IMR-90 (cell line): ENCODE measurements at regions not wholly inside any gene's neighbourhood (a gene's known extent, or its start where the extent isn't known, plus 50 kb on each side); places are given as distances from the start of the nearest gene placed in this dataset.

Experiments
- ATAC-seq: fragments of 200-7000 bp; cut with Tn5 transposase; 2 replicates; pipeline ENCODE4 v1.9.1; 2020; ENCODE audit warnings: low read depth, mild to moderate bottlenecking, moderate library complexity
- BruUV-seq: library from RNA; stranded (reverse); fragments of 400-500 nt; replicated peaks from 2 replicates; lab custom pipeline; 2021; lab: Mats Ljungman, UMichigan
- CTCF ChIA-PET: fragments of 300-600 bp; formaldehyde crosslinking; extraction: SDS; loops from one replicate; lab custom pipeline; 2021; ENCODE audit warnings: antibody characterized with exemption; lab: Yijun Ruan, JAX
- POLR2A ChIA-PET: fragments of 300-600 bp; sonication (Branson Sonifier 250); formaldehyde crosslinking; loops from one replicate; lab custom pipeline; 2022; ENCODE audit warnings: antibody characterized with exemption; ENCODE audit not compliant: unreplicated experiment; lab: Charles Lee
- DNase-seq: peaks from one replicate; pipeline ENCODE4 v3.0.0; 2013
- H2AFZ ChIP-seq: replicated peaks from 2 replicates; pipeline ENCODE3; 2013; ENCODE audit warnings: low read length, mild to moderate bottlenecking; ENCODE audit not compliant: poor library complexity
- H2AK5ac ChIP-seq: 2 replicates; pipeline ENCODE4 v1.6.1; 2013; ENCODE audit warnings: low read depth, low read length, inconsistent platforms
- H2AK9ac ChIP-seq: replicated peaks from 2 replicates; pipeline ENCODE3; 2013; ENCODE audit warnings: mild to moderate bottlenecking, low read depth, low read length, moderate library complexity; ENCODE audit not compliant: poor library complexity
- H2BK120ac ChIP-seq: 2 replicates; pipeline ENCODE4 v1.6.1; 2013; ENCODE audit warnings: low read depth, low read length, inconsistent platforms
- H2BK15ac ChIP-seq: 3 replicates; pipeline ENCODE4 v1.6.1; 2013; ENCODE audit warnings: low read depth, low read length, inconsistent platforms
- H2BK20ac ChIP-seq: 2 replicates; pipeline ENCODE4 v1.6.1; 2013; ENCODE audit warnings: low read depth, mild to moderate bottlenecking, inconsistent platforms, low read length, moderate library complexity
- H2BK5ac ChIP-seq: 2 replicates; pipeline ENCODE4 v1.6.1; 2013; ENCODE audit warnings: mild to moderate bottlenecking, low read depth, low read length, inconsistent platforms; ENCODE audit not compliant: poor library complexity, severe bottlenecking
- H3K14ac ChIP-seq: replicated peaks from 2 replicates; pipeline ENCODE4 v1.6.1; 2013; ENCODE audit warnings: low read depth, low read length, inconsistent platforms
- H3K18ac ChIP-seq: 2 replicates; pipeline ENCODE4 v1.6.1; 2013; ENCODE audit warnings: low read depth, low read length, control low read depth
- H3K23ac ChIP-seq: 2 replicates; pipeline ENCODE4 v1.6.1; 2013; ENCODE audit warnings: low read depth, low read length, inconsistent platforms
- H3K27ac ChIP-seq: 2 replicates; pipeline ENCODE4 v1.5.1; 2013; ENCODE audit warnings: mild to moderate bottlenecking, control low read depth, low read length; ENCODE audit not compliant: insufficient read depth
- H3K27me3 ChIP-seq: 2 replicates; pipeline ENCODE4 v1.6.1; 2013; ENCODE audit warnings: low read length; ENCODE audit not compliant: control insufficient read depth, insufficient read depth
- H3K36me3 ChIP-seq: 2 replicates; pipeline ENCODE4 v1.6.1; 2013; ENCODE audit warnings: low read length, mixed read lengths; ENCODE audit not compliant: control insufficient read depth, insufficient read depth
- H3K4ac ChIP-seq: 2 replicates; pipeline ENCODE4 v1.6.1; 2013; ENCODE audit warnings: low read depth, low read length, inconsistent platforms
- H3K4me1 ChIP-seq: 2 replicates; pipeline ENCODE4 v1.6.1; 2013; ENCODE audit warnings: low read length, mixed read lengths; ENCODE audit not compliant: control insufficient read depth, insufficient read depth
- H3K4me2 ChIP-seq: 2 replicates; pipeline ENCODE4 v1.6.1; 2013; ENCODE audit warnings: low read depth, mild to moderate bottlenecking, control low read depth, low read length, moderate library complexity
- H3K4me3 ChIP-seq: 2 replicates; pipeline ENCODE4 v1.5.1; 2013; ENCODE audit warnings: low read depth, mild to moderate bottlenecking, control low read depth, low read length, moderate library complexity; ENCODE audit not compliant: insufficient read depth
- H3K56ac ChIP-seq: 2 replicates; pipeline ENCODE4 v1.6.1; 2013; ENCODE audit warnings: low read length, inconsistent platforms; ENCODE audit not compliant: insufficient read depth; ENCODE audit errors: extremely low read depth
- H3K79me1 ChIP-seq, 2 experiments: 2 replicates each; pipeline ENCODE4 v1.6.1; 2013; ENCODE audit warnings: low read length in 2 of 2, inconsistent platforms in 1 of 2, low read depth in 1 of 2
- H3K9ac ChIP-seq: 2 replicates; pipeline ENCODE4 v1.6.1; 2013; ENCODE audit warnings: low read depth, low read length, control low read depth
- H3K9me1 ChIP-seq: 2 replicates; pipeline ENCODE4 v1.6.1; 2013; ENCODE audit warnings: low read length, inconsistent platforms; ENCODE audit not compliant: insufficient read depth
- H3K9me3 ChIP-seq: 2 replicates; pipeline ENCODE4 v1.6.1; 2013; ENCODE audit warnings: low read length; ENCODE audit not compliant: control insufficient read depth, insufficient read depth
- H4K20me1 ChIP-seq: 2 replicates; pipeline ENCODE4 v1.6.1; 2013; ENCODE audit warnings: low read length, inconsistent platforms; ENCODE audit not compliant: insufficient read depth
- H4K5ac ChIP-seq: 2 replicates; pipeline ENCODE4 v1.6.1; 2013; ENCODE audit warnings: mild to moderate bottlenecking, low read depth, low read length, control low read depth
- H4K8ac ChIP-seq, 2 experiments: 2 replicates each; pipeline ENCODE4 v1.6.1; 2013; ENCODE audit warnings: low read depth in 2 of 2, low read length in 2 of 2, control low read depth in 1 of 2, inconsistent platforms in 1 of 2
- H4K91ac ChIP-seq: 2 replicates; pipeline ENCODE4 v1.6.1; 2013; ENCODE audit warnings: low read depth, low read length, inconsistent platforms; ENCODE audit not compliant: insufficient read depth
- BHLHE40 ChIP-seq: fragments of 150-350 bp; IDR thresholded peaks from 2 replicates; pipeline ENCODE4 v1.6.1; 2016; ENCODE audit warnings: mild to moderate bottlenecking, low read depth, low read length
- CEBPB ChIP-seq: IDR thresholded peaks from 2 replicates; pipeline ENCODE4 v1.6.1; 2012; ENCODE audit warnings: low read depth, low read length, improper control_type of control experiment
- CHD1 ChIP-seq: IDR thresholded peaks from 2 replicates; pipeline ENCODE4 v1.6.1; 2012; ENCODE audit warnings: low read depth, low read length, improper control_type of control experiment
- CTCF ChIP-seq: conservative IDR thresholded peaks from 2 replicates; pipeline ENCODE4 v1.5.1; 2012; ENCODE audit warnings: mild to moderate bottlenecking, low read depth, low read length, improper control_type of control experiment
- ELK1 ChIP-seq: fragments of 150-350 bp; IDR thresholded peaks from 2 replicates; pipeline ENCODE4 v1.6.1; 2016; ENCODE audit warnings: low read depth, mild to moderate bottlenecking, low read length, moderate library complexity, borderline replicate concordance
- FOS ChIP-seq: fragments of 150-350 bp; IDR thresholded peaks from 2 replicates; pipeline ENCODE4 v1.6.1; 2016; ENCODE audit warnings: low read depth, low read length
- MAFK ChIP-seq: IDR thresholded peaks from 2 replicates; pipeline ENCODE4 v1.6.1; 2012; ENCODE audit warnings: low read depth, low read length, improper control_type of control experiment
- MAZ ChIP-seq: IDR thresholded peaks from 2 replicates; pipeline ENCODE4 v1.6.1; 2012; ENCODE audit warnings: low read depth, mild to moderate bottlenecking, low read length, improper control_type of control experiment, moderate library complexity, borderline replicate concordance
- MXI1 ChIP-seq: IDR thresholded peaks from 2 replicates; pipeline ENCODE4 v1.6.1; 2012; ENCODE audit warnings: low read depth, mild to moderate bottlenecking, low read length, moderate library complexity, borderline replicate concordance
- NFE2L2 ChIP-seq: fragments of 150-350 bp; IDR thresholded peaks from 2 replicates; pipeline ENCODE4 v1.6.1; 2016; ENCODE audit warnings: low read depth, mild to moderate bottlenecking, low read length
- POLR2A ChIP-seq: IDR thresholded peaks from 2 replicates; pipeline ENCODE4 v1.6.1; 2012; ENCODE audit warnings: mild to moderate bottlenecking, low read depth, low read length
- RAD21 ChIP-seq: IDR thresholded peaks from 2 replicates; pipeline ENCODE4 v1.6.1; 2012; ENCODE audit warnings: low read length, improper control_type of control experiment
- RCOR1 ChIP-seq: IDR thresholded peaks from 2 replicates; pipeline ENCODE4 v1.6.1; 2012; ENCODE audit warnings: mild to moderate bottlenecking, low read length, improper control_type of control experiment; ENCODE audit not compliant: insufficient replicate concordance
- RFX5 ChIP-seq: IDR thresholded peaks from 2 replicates; pipeline ENCODE4 v1.8.0; 2012; ENCODE audit warnings: low read depth, mild to moderate bottlenecking, low read length, moderate library complexity
- SMC3 ChIP-seq: fragments of 150-350 bp; IDR thresholded peaks from 2 replicates; pipeline ENCODE4 v1.6.1; 2016; ENCODE audit warnings: low read depth, mild to moderate bottlenecking, antibody characterized with exemption, low read length, moderate library complexity
- USF2 ChIP-seq: fragments of 150-350 bp; IDR thresholded peaks from 2 replicates; pipeline ENCODE4 v1.6.1; 2017; ENCODE audit warnings: mild to moderate bottlenecking, antibody characterized with exemption, low read length, low read depth
- WGBS, 2 experiments: methylation state at CpG; one replicate each; pipeline versions ENCODE4 v1.1.5 to v1.1.7; 2013; ENCODE audit warnings: missing lambda C conversion rate in 2 of 2; ENCODE audit not compliant: insufficient read length in 1 of 2; ENCODE audit errors: extremely low coverage in 2 of 2; 5-methylcytosine and 5-hydroxymethylcytosine counted together
- dilution Hi-C: fragments of 300-500 bp; cut with HindIII; formaldehyde crosslinking; loops from one replicate; pipeline ENCODE4 v1.14.3; 2018; ENCODE audit warnings: low sequenced_read_pairs; ENCODE audit not compliant: unreplicated experiment
- in situ Hi-C: fragments of 300-500 bp; cut with MboI; formaldehyde crosslinking; loops from 3 replicates; pipeline ENCODE4 v1.14.3; 2019; ENCODE audit warnings: low sequenced_read_pairs, inconsistent platforms, mixed read lengths
- intact Hi-C: fragments of 100-400 bp; cut with micrococcal nuclease; formaldehyde crosslinking; loops from 2 replicates; pipeline ENCODE4 v1.10.0; 2022

DNA sequence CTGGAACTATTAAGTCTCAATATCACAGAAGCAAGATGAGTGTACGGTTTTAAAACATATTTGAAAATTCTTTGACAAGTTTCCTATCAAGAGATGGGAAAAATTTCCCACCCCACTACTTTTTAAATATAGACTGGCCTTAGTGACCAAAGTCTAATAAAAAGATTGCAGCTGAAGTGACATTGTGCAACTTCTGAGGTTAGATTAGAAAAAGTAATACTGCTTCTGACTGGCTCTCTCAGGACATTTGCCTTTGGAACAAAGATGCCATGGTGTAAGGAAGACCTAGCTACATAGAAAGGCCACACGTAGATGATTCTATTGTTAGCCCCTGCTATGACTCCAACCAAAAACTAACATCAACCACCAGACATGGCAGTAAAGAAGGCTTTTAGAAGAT lies 138.7 kb upstream of the FAM47C start:
- H3K56ac ChIP-seq, result no peak overlapping the region
- BruUV-seq, result no TSS peak
- H3K14ac ChIP-seq, result no peak overlapping the region
- intact Hi-C loops (loop anchor here (10.0 kb wide), 3 partner anchors 975 to 1975 kb away; no protein-coding TSS in a partner anchor), dilution Hi-C loops (no loop called here), in situ Hi-C loops (loop anchor here (25.0 kb wide), 1 partner anchor 1482 kb away; no protein-coding TSS in a partner anchor)
- H2AK5ac ChIP-seq, result no peak overlapping the region
- TF ChIP-seq MAZ (no peak), FOS (no peak), USF2 (no peak), POLR2A (no peak), CHD1 (no peak), RCOR1 (no peak), SMC3 (no peak), ELK1 (no peak), MAFK (no peak), RAD21 (no peak), MXI1 (no peak), CEBPB (no peak), RFX5 (no peak), NFE2L2 (no peak), CTCF (no peak), BHLHE40 (no peak)
- H4K91ac ChIP-seq, result no peak overlapping the region
- ChIA-PET POLR2A (no interaction called here), CTCF (no interaction called here)
- H3K9ac ChIP-seq, result no peak overlapping the region
- no peak overlapping the region for H4K5ac ChIP-seq
- no peaks in the 10 kb centered on the region for H3K9me1 ChIP-seq
- no peak overlapping the region for H4K8ac ChIP-seq
- no peak overlapping the region for H2BK20ac ChIP-seq
- no peak overlapping the region for H3K4me2 ChIP-seq
- H3K23ac ChIP-seq, result no peak overlapping the region
- H3K27me3 ChIP-seq, result no peaks in the 10 kb centered on the region
- H3K79me1 ChIP-seq, result no peaks in the 10 kb centered on the region
- ATAC-seq, result no peak
- H3K18ac ChIP-seq, result no peak overlapping the region
- no peak overlapping the region for H3K4ac ChIP-seq
- WGBS, 2 experiments, result no CpG with 5 or more reads among the region's 2 CpGs
- H2BK5ac ChIP-seq, result no peak overlapping the region
- no peak overlapping the region for H3K4me3 ChIP-seq
- no peaks in the 10 kb centered on the region for H3K4me1 ChIP-seq
- H2BK15ac ChIP-seq, result no peak overlapping the region
- DNase-seq, result no peak
- H3K36me3 ChIP-seq, result no peaks in the 10 kb centered on the region
- no peak overlapping the region for H2AFZ ChIP-seq
- no peak overlapping the region for H2BK120ac ChIP-seq
- H3K27ac ChIP-seq, result no peak overlapping the region
- H4K20me1 ChIP-seq, result no peaks in the 10 kb centered on the region
- H2AK9ac ChIP-seq, result no peak overlapping the region
- no peaks in the 10 kb centered on the region for H3K9me3 ChIP-seq
